MM.1S (cell line): ENCODE measurements at regions not wholly inside any gene's neighbourhood (a gene's known extent, or its start where the extent isn't known, plus 50 kb on each side); places are given as distances from the start of the nearest gene placed in this dataset.
A peak's percentile ranks its signal among the peaks of the same experiment; 100 is the strongest.

Experiments
- DNase-seq: peaks from one replicate; pipeline ENCODE4 v3.0.0-alpha.2; 2015
- H2AFZ ChIP-seq: fragments of 300-600 bp; sonication (generic); 2 replicates; pipeline ENCODE4 v1.6.0; 2016; ENCODE audit warnings: antibody characterized with exemption, low read length
- H3F3A ChIP-seq: fragments of 300-600 bp; sonication (generic); 2 replicates; pipeline ENCODE4 v1.6.1; 2016; ENCODE audit warnings: mild to moderate bottlenecking, antibody characterized with exemption, low read length, moderate library complexity, mixed read lengths; ENCODE audit not compliant: insufficient read depth
- H3K27ac ChIP-seq: fragments of 300-600 bp; sonication (generic); 2 replicates; pipeline ENCODE4 v1.5.1; 2016; ENCODE audit warnings: mild to moderate bottlenecking, low read length
- H3K27me3 ChIP-seq: fragments of 300-600 bp; sonication (generic); replicated peaks from 2 replicates; pipeline ENCODE4 v1.6.0; 2016; ENCODE audit warnings: low read length; ENCODE audit not compliant: insufficient read depth
- H3K36me3 ChIP-seq: fragments of 300-600 bp; sonication (generic); replicated peaks from 2 replicates; pipeline ENCODE4 v1.6.1; 2016; ENCODE audit warnings: mild to moderate bottlenecking, low read length, mixed read lengths; ENCODE audit not compliant: insufficient read depth
- H3K4me1 ChIP-seq: fragments of 300-600 bp; sonication (generic); 2 replicates; pipeline ENCODE4 v1.6.1; 2016; ENCODE audit warnings: low read length, mixed read lengths
- H3K4me2 ChIP-seq: fragments of 300-600 bp; sonication (generic); 2 replicates; pipeline ENCODE4 v1.6.0; 2016; ENCODE audit warnings: low read depth, low read length
- H3K4me3 ChIP-seq: fragments of 300-600 bp; sonication (generic); 2 replicates; pipeline ENCODE4 v1.5.1; 2016; ENCODE audit warnings: low read length, mixed read lengths
- H3K79me2 ChIP-seq: fragments of 300-600 bp; sonication (generic); 2 replicates; pipeline ENCODE4 v1.6.1; 2016; ENCODE audit warnings: mixed run types, low read length, mixed read lengths
- H3K9ac ChIP-seq: fragments of 300-600 bp; sonication (generic); 2 replicates; pipeline ENCODE4 v1.6.1; 2016; ENCODE audit warnings: low read length, mixed read lengths
- H3K9me2 ChIP-seq: fragments of 300-600 bp; sonication (generic); replicated peaks from 2 replicates; pipeline ENCODE4 v1.6.1; 2016; ENCODE audit warnings: mild to moderate bottlenecking, low read length, mixed read lengths; ENCODE audit not compliant: insufficient read depth
- H3K9me3 ChIP-seq: fragments of 300-600 bp; sonication (generic); replicated peaks from 2 replicates; pipeline ENCODE4 v1.6.1; 2016; ENCODE audit warnings: mild to moderate bottlenecking, low read length, mixed read lengths; ENCODE audit not compliant: insufficient read depth
- H4K20me1 ChIP-seq: fragments of 300-600 bp; sonication (generic); 2 replicates; pipeline ENCODE4 v1.6.1; 2016; ENCODE audit warnings: mild to moderate bottlenecking, low read length, moderate library complexity, mixed read lengths; ENCODE audit not compliant: insufficient read depth
- EZH2 ChIP-seq: fragments of 300-600 bp; sonication (generic); optimal IDR thresholded peaks from 2 replicates; pipeline ENCODE3; 2017; ENCODE audit warnings: low read depth, mild to moderate bottlenecking, antibody characterized with exemption, low read length, mixed read lengths
- EZH2phosphoT487 ChIP-seq: fragments of 300-600 bp; sonication (generic); IDR thresholded peaks from 2 replicates; pipeline ENCODE4 v1.6.1; 2018; ENCODE audit warnings: antibody characterized with exemption, low read length
- TF ChIP-seq, protein P1 (sequence below): fragments of 300-600 bp; sonication (generic); IDR thresholded peaks from 2 replicates; pipeline ENCODE4 v1.5.1; 2016; ENCODE audit warnings: antibody characterized with exemption, low read length, mixed read lengths

GRCh38 chr15:31469786-31470525, 143.3 kb downstream of the KLF13 start:
- H3K4me1 ChIP-seq, result peaks cover 21% of the 10 kb centered on the region
- no peaks in the 10 kb centered on the region for H3K9me2 ChIP-seq

GRCh38 chr15:31470756-31471155, 144.1 kb downstream of the KLF13 start:
- no peak for TF ChIP-seq EZH2
- no peak for TF ChIP-seq EZH2phosphoT487
- TF ChIP-seq, protein P1, sequence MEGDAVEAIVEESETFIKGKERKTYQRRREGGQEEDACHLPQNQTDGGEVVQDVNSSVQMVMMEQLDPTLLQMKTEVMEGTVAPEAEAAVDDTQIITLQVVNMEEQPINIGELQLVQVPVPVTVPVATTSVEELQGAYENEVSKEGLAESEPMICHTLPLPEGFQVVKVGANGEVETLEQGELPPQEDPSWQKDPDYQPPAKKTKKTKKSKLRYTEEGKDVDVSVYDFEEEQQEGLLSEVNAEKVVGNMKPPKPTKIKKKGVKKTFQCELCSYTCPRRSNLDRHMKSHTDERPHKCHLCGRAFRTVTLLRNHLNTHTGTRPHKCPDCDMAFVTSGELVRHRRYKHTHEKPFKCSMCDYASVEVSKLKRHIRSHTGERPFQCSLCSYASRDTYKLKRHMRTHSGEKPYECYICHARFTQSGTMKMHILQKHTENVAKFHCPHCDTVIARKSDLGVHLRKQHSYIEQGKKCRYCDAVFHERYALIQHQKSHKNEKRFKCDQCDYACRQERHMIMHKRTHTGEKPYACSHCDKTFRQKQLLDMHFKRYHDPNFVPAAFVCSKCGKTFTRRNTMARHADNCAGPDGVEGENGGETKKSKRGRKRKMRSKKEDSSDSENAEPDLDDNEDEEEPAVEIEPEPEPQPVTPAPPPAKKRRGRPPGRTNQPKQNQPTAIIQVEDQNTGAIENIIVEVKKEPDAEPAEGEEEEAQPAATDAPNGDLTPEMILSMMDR, result no peak
- Histone ChIP-seq H3F3A (peaks cover 7% of the 10 kb centered on the region; the same call in 1 of the 2 replicates), H3K4me2 (no peak overlapping the region), H3K36me3 (no peaks in the 10 kb centered on the region), H3K4me3 (no peak overlapping the region), H3K27me3 (no peaks in the 10 kb centered on the region), H3K9ac (no peak overlapping the region), H3K9me3 (no peaks in the 10 kb centered on the region), H4K20me1 (no peaks in the 10 kb centered on the region), H3K27ac (no peak overlapping the region), H3K9me2 (no peaks in the 10 kb centered on the region), H3K79me2 (no peaks in the 10 kb centered on the region), H3K4me1 (peaks cover 21% of the 10 kb centered on the region), H2AFZ (no peak overlapping the region)
- no peak for DNase-seq

More at GRCh38 chr15:31469786-31470525, 143.3 kb downstream of the KLF13 start:
- H3F3A ChIP-seq, result peaks cover 7% of the 10 kb centered on the region; the same call in 1 of the 2 replicates
- H4K20me1 ChIP-seq, result no peaks in the 10 kb centered on the region
- no peaks in the 10 kb centered on the region for H3K9me3 ChIP-seq
- DNase-seq, result no peak
- no peak overlapping the region for H3K9ac ChIP-seq
- H3K27me3 ChIP-seq, result no peaks in the 10 kb centered on the region
- no peak overlapping the region for H3K4me2 ChIP-seq
- H3K4me3 ChIP-seq, result no peak overlapping the region
- H3K79me2 ChIP-seq, result no peaks in the 10 kb centered on the region
- H3K36me3 ChIP-seq, result no peaks in the 10 kb centered on the region
- H3K27ac ChIP-seq, result no peak overlapping the region
- TF ChIP-seq EZH2 (no peak), EZH2phosphoT487 (no peak)
- TF ChIP-seq, protein P1, result no peak
- H2AFZ ChIP-seq, result no peak overlapping the region

DNA sequence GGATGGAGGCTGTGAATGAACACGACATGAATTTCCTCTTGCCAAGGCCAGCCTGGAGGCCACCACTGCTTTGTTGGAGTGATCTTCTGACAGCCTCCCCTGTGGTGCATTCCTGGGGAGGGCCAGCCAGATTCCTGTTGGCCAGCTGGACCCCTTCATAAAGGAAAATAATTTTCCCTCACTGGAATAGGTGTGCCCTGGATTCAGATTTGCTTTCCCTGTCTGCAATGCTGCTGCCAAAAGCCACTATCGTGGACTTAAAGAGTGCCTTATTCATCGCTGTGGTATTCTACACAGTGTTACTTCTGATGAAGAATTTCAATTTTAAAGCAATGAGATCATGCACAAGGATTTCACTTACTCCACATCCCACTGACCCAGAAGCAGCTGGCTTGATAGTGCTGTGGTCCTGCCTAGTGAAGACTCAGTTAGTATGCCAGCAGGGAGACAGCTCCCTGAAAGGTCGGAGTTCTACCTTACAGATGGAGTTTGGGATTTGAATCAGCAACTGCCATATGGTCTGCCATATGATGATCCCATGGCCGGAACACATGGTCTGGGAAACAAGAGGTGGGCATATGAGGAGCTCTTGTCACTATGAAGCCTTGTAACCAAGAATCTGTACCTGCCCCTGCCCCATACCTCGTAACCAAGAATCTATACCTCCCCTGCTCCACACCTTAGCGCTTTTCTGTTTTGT, 145.2 kb downstream of the KLF13 start:
- DNase-seq, result no peak
- peak overlapping the region; percentile 71; the same call in 1 of the 2 replicates for H3K27ac ChIP-seq
- no peak overlapping the region for H3K9ac ChIP-seq
- H4K20me1 ChIP-seq, result no peaks in the 10 kb centered on the region
- no peaks in the 10 kb centered on the region for H3K27me3 ChIP-seq
- H3K9me2 ChIP-seq, result no peaks in the 10 kb centered on the region
- H2AFZ ChIP-seq, result no peak overlapping the region
- H3K79me2 ChIP-seq, result no peaks in the 10 kb centered on the region
- H3K4me1 ChIP-seq, result peaks cover 21% of the 10 kb centered on the region
- no peaks in the 10 kb centered on the region for H3K36me3 ChIP-seq
- H3K4me3 ChIP-seq, result no peak overlapping the region
- no peaks in the 10 kb centered on the region for H3K9me3 ChIP-seq
- H3K4me2 ChIP-seq, result peak overlapping the region; percentile 76; the same call in 1 of the 2 replicates
- TF ChIP-seq EZH2, result no peak
- no peak for TF ChIP-seq EZH2phosphoT487
- TF ChIP-seq, protein P1, result no peak
- peaks cover 7% of the 10 kb centered on the region; the same call in 1 of the 2 replicates for H3F3A ChIP-seq
